ENCODE measurements at regions not wholly inside any gene's neighbourhood (a gene's known extent, or its start where the extent isn't known, plus 50 kb on each side); places are given as distances from the start of the nearest gene placed in this dataset.
"Not testable (repeated sequence)": the region's sequence is repeated elsewhere in the genome, so short reads cannot be mapped to it uniquely, and the experiment has no call there.

GRCh38 chr6:26720663-26721218 lies 61.2 kb upstream of the ZNF322 start:
- DNase-seq (ENCODE audit: low spot score); ATAC-seq (ENCODE audit: low FRiP score): not testable (repeated sequence)

- ATAC-seq (ENCODE audit: low FRiP score); DNase-seq (ENCODE audit: low spot score): not testable (repeated sequence)
These were observed 70.6 kb upstream of the ZNF322 start for GRCh38 chr6:26730019-26730766.

- not testable (repeated sequence) for ATAC-seq (ENCODE audit: low FRiP score); DNase-seq (ENCODE audit: low spot score)
These were observed 75.4 kb upstream of the ZNF322 start for GRCh38 chr6:26734776-26735472.

- no peak for TF ChIP-seq CTCF (IDR thresholded peaks at IDR 0.05)
- ATAC-seq (ENCODE audit: low FRiP score) = no peak
- DNase-seq (ENCODE audit: low spot score) = no peak
These were observed 80.3 kb upstream of the ZNF322 start for GRCh38 chr6:26739811-26740210.

GRCh38 chr6:26743157-26743821 lies 83.7 kb upstream of the ZNF322 start:
- no peak for DNase-seq (ENCODE audit: low spot score)
- no peak for ATAC-seq (ENCODE audit: low FRiP score)
- no peak for TF ChIP-seq CTCF (IDR thresholded peaks at IDR 0.05)

GRCh38 chr6:26743941-26744699 lies 84.6 kb upstream of the ZNF322 start:
- DNase-seq (ENCODE audit: low spot score) (no peak), ATAC-seq (ENCODE audit: low FRiP score) (no peak)
- TF ChIP-seq CTCF (IDR thresholded peaks at IDR 0.05) = no peak

GRCh38 chr6:26744837-26745282 lies 85.3 kb upstream of the ZNF322 start:
- not testable (repeated sequence) for ATAC-seq (ENCODE audit: low FRiP score); DNase-seq (ENCODE audit: low spot score)

- DNase-seq (ENCODE audit: low spot score); ATAC-seq (ENCODE audit: low FRiP score): not testable (repeated sequence)
These were observed 86.4 kb upstream of the ZNF322 start for GRCh38 chr6:26745964-26746363.

GRCh38 chr6:26749126-26749758 lies 89.7 kb upstream of the ZNF322 start:
- DNase-seq (ENCODE audit: low spot score); ATAC-seq (ENCODE audit: low FRiP score): not testable (repeated sequence)

GRCh38 chr6:26749759-26750126 lies 90.2 kb upstream of the ZNF322 start:
- ATAC-seq (ENCODE audit: low FRiP score); DNase-seq (ENCODE audit: low spot score): not testable (repeated sequence)
